Hepatocyte (in vitro differentiated cells): ENCODE measurements at regions not wholly inside any gene's neighbourhood (a gene's known extent, or its start where the extent isn't known, plus 50 kb on each side); places are given as distances from the start of the nearest gene placed in this dataset.

Experiments used
- CTCF ChIP-seq: fragments of 200-600 bp; sonication (generic); IDR thresholded peaks from 2 replicates; pipeline ENCODE4 v1.5.1; 2016; ENCODE audit warnings: antibody characterized with exemption, mild to moderate bottlenecking; ENCODE audit not compliant: poor library complexity
- EZH2 ChIP-seq: fragments of 200-600 bp; sonication (generic); IDR thresholded peaks from 2 replicates; pipeline ENCODE4 v1.6.1; 2016; ENCODE audit warnings: antibody characterized with exemption, mild to moderate bottlenecking, borderline replicate concordance
- EZH2phosphoT487 ChIP-seq: fragments of 200-600 bp; sonication (generic); IDR thresholded peaks from one replicate; pipeline ENCODE4 v1.6.1; 2018; ENCODE audit warnings: antibody characterized with exemption, mild to moderate bottlenecking, low read depth, moderate library complexity; ENCODE audit not compliant: unreplicated experiment, severe bottlenecking

- TF ChIP-seq CTCF (no peak), EZH2 (no peak), EZH2phosphoT487 (no peak)
These were observed 284.8 kb downstream of the TUSC7 start for GRCh38 chr3:116994351-116994879.
